ENCODE measurements at regions not wholly inside any gene's neighbourhood (a gene's known extent, or its start where the extent isn't known, plus 50 kb on each side); places are given as distances from the start of the nearest gene placed in this dataset.

- no peak for DNase-seq
- Mint-ChIP-seq H3K36me3 (peaks cover 0 to 9% (median 0%) of the 10 kb centered on the region in 3 donors), H3K27ac (no peak overlapping the region), H3K9me3 (peaks cover 0 to 5% (median 0%) of the 10 kb centered on the region in 6 donors), H3K4me3 (no peak overlapping the region), H3K4me1 (peaks cover 3 to 7% of the 10 kb centered on the region in 2 donors), H3K27me3 (ENCODE audit: low read depth in 3 of 3) (peaks cover 0 to 2% (median 1%) of the 10 kb centered on the region in 3 donors)
Observed at GRCh38 chr5:89450149-89450538, 567.2 kb upstream of the MEF2C start.

- H3K27ac Mint-ChIP-seq = no peak overlapping the region
- H3K4me1 Mint-ChIP-seq = peaks cover 6 to 13% of the 10 kb centered on the region in 2 donors
- no peak overlapping the region for H3K4me3 Mint-ChIP-seq
- peaks cover 0 to 5% (median 0%) of the 10 kb centered on the region in 3 donors for H3K36me3 Mint-ChIP-seq
- DNase-seq = no peak
- H3K9me3 Mint-ChIP-seq = no peaks in the 10 kb centered on the region
- H3K27me3 Mint-ChIP-seq (ENCODE audit: low read depth in 3 of 3) = no peaks in the 10 kb centered on the region
Observed at GRCh38 chr5:89449392-89450148, 566.6 kb upstream of the MEF2C start.

GRCh38 chr5:89447027-89447426, 564.0 kb upstream of the MEF2C start:
- no peak for DNase-seq
- Mint-ChIP-seq H3K4me3 (no peak overlapping the region), H3K27me3 (ENCODE audit: low read depth in 3 of 3) (no peaks in the 10 kb centered on the region), H3K27ac (no peak overlapping the region), H3K4me1 (peaks cover 13 to 29% of the 10 kb centered on the region in 2 donors), H3K36me3 (no peaks in the 10 kb centered on the region), H3K9me3 (no peaks in the 10 kb centered on the region)

GRCh38 chr5:89445106-89445745, 562.2 kb upstream of the MEF2C start:
- no peak for DNase-seq
- Mint-ChIP-seq H3K36me3 (no peaks in the 10 kb centered on the region), H3K9me3 (no peaks in the 10 kb centered on the region), H3K27ac (no peak overlapping the region), H3K27me3 (ENCODE audit: low read depth in 3 of 3) (no peaks in the 10 kb centered on the region), H3K4me1 (peaks cover 13 to 29% of the 10 kb centered on the region in 2 donors), H3K4me3 (no peak overlapping the region)

GRCh38 chr5:89444088-89444487, 561.1 kb upstream of the MEF2C start:
- H3K27me3 Mint-ChIP-seq (ENCODE audit: low read depth in 3 of 3) = no peaks in the 10 kb centered on the region
- no peak overlapping the region for H3K27ac Mint-ChIP-seq
- peak overlapping the region in 1 of 5 donors; percentile 13 for H3K4me3 Mint-ChIP-seq
- H3K36me3 Mint-ChIP-seq = no peaks in the 10 kb centered on the region
- no peak for DNase-seq
- no peaks in the 10 kb centered on the region for H3K9me3 Mint-ChIP-seq
- peaks cover 13 to 29% of the 10 kb centered on the region in 2 donors for H3K4me1 Mint-ChIP-seq

GRCh38 chr5:89443508-89443907, 560.5 kb upstream of the MEF2C start:
- no peaks in the 10 kb centered on the region for H3K27me3 Mint-ChIP-seq (ENCODE audit: low read depth in 3 of 3)
- DNase-seq = no peak
- H3K4me3 Mint-ChIP-seq = peak overlapping the region in 1 of 5 donors; percentile 1
- peaks cover 13 to 29% of the 10 kb centered on the region in 2 donors for H3K4me1 Mint-ChIP-seq
- no peaks in the 10 kb centered on the region for H3K9me3 Mint-ChIP-seq
- no peaks in the 10 kb centered on the region for H3K36me3 Mint-ChIP-seq
- peak overlapping the region in 1 of 6 donors; percentile 49 for H3K27ac Mint-ChIP-seq

GRCh38 chr5:89441965-89442364, 559.0 kb upstream of the MEF2C start:
- Mint-ChIP-seq H3K27ac (no peak overlapping the region), H3K27me3 (ENCODE audit: low read depth in 3 of 3) (no peaks in the 10 kb centered on the region), H3K4me1 (peaks cover 13 to 42% of the 10 kb centered on the region in 2 donors), H3K9me3 (no peaks in the 10 kb centered on the region), H3K4me3 (no peak overlapping the region), H3K36me3 (no peaks in the 10 kb centered on the region)
- DNase-seq = no peak

- Mint-ChIP-seq H3K36me3 (no peaks in the 10 kb centered on the region), H3K4me1 (peaks cover 17 to 50% of the 10 kb centered on the region in 2 donors), H3K9me3 (no peaks in the 10 kb centered on the region), H3K4me3 (no peak overlapping the region), H3K27ac (no peak overlapping the region), H3K27me3 (ENCODE audit: low read depth in 3 of 3) (no peaks in the 10 kb centered on the region)
- no peak for DNase-seq
Observed at GRCh38 chr5:89440670-89441069, 557.7 kb upstream of the MEF2C start.

GRCh38 chr5:89437450-89438435, 554.8 kb upstream of the MEF2C start:
- Mint-ChIP-seq H3K4me3 (no peak overlapping the region), H3K27me3 (ENCODE audit: low read depth in 3 of 3) (no peaks in the 10 kb centered on the region), H3K4me1 (peaks cover 4 to 24% of the 10 kb centered on the region in 2 donors), H3K9me3 (no peaks in the 10 kb centered on the region), H3K36me3 (no peaks in the 10 kb centered on the region), H3K27ac (no peak overlapping the region)
- no peak for DNase-seq

GRCh38 chr5:89436464-89436863, 553.5 kb upstream of the MEF2C start:
- Mint-ChIP-seq H3K36me3 (no peaks in the 10 kb centered on the region), H3K4me3 (peak overlapping the region in 2 of 5 donors; percentile 8 to 38), H3K27me3 (ENCODE audit: low read depth in 3 of 3) (no peaks in the 10 kb centered on the region), H3K27ac (peak overlapping the region in 1 of 6 donors; percentile 64), H3K9me3 (no peaks in the 10 kb centered on the region), H3K4me1 (peaks cover 4 to 24% of the 10 kb centered on the region in 2 donors)
- DNase-seq = no peak

- Mint-ChIP-seq H3K9me3 (no peaks in the 10 kb centered on the region), H3K4me3 (no peak overlapping the region), H3K36me3 (peaks cover 0 to 5% (median 0%) of the 10 kb centered on the region in 3 donors), H3K4me1 (peaks cover 4 to 24% of the 10 kb centered on the region in 2 donors), H3K27me3 (ENCODE audit: low read depth in 3 of 3) (peaks cover 0 to 3% (median 0%) of the 10 kb centered on the region in 3 donors), H3K27ac (no peak overlapping the region)
- no peak for DNase-seq
Observed at GRCh38 chr5:89435347-89435746, 552.4 kb upstream of the MEF2C start.

- DNase-seq = no peak
- peaks cover 0 to 5% (median 0%) of the 10 kb centered on the region in 3 donors for H3K36me3 Mint-ChIP-seq
- H3K27ac Mint-ChIP-seq = no peak overlapping the region
- H3K27me3 Mint-ChIP-seq (ENCODE audit: low read depth in 3 of 3) = peaks cover 0 to 3% (median 2%) of the 10 kb centered on the region in 3 donors
- no peak overlapping the region for H3K4me3 Mint-ChIP-seq
- peaks cover 16 to 23% of the 10 kb centered on the region in 2 donors for H3K4me1 Mint-ChIP-seq
- no peaks in the 10 kb centered on the region for H3K9me3 Mint-ChIP-seq
Observed at GRCh38 chr5:89428624-89429023, 545.6 kb upstream of the MEF2C start.

GRCh38 chr5:89425062-89425461, 542.1 kb upstream of the MEF2C start:
- no peaks in the 10 kb centered on the region for H3K36me3 Mint-ChIP-seq
- peak overlapping the region in 3 of 6 donors; percentile 2 to 14 (median 6) for H3K27ac Mint-ChIP-seq
- peaks cover 24 to 36% of the 10 kb centered on the region in 2 donors for H3K4me1 Mint-ChIP-seq
- peaks cover 0 to 7% (median 0%) of the 10 kb centered on the region in 6 donors for H3K9me3 Mint-ChIP-seq
- H3K4me3 Mint-ChIP-seq = peak overlapping the region in 3 of 5 donors; percentile 10 to 20 (median 12)
- H3K27me3 Mint-ChIP-seq (ENCODE audit: low read depth in 3 of 3) = peaks cover 0 to 2% (median 0%) of the 10 kb centered on the region in 3 donors
- peak; percentile 21 to 34 (median 28) for DNase-seq

All from immature natural killer cell (primary cell).